K562 (cell line): ENCODE measurements at regions not wholly inside any gene's neighbourhood (a gene's known extent, or its start where the extent isn't known, plus 50 kb on each side); places are given as distances from the start of the nearest gene placed in this dataset.

Source experiments
- ATAC-seq: fragments of 200-7000 bp; cut with Tn5 transposase; 3 replicates; pipeline ENCODE4 v1.9.1; 2020; ENCODE audit warnings: moderate library complexity
- BruUV-seq: library from RNA; stranded (reverse); fragments of 400-500 nt; replicated peaks from 2 replicates; lab custom pipeline; 2021; lab: Mats Ljungman, UMichigan
- CTCF ChIA-PET: fragments of 300-600 bp; formaldehyde crosslinking; extraction: SDS; loops from one replicate; lab custom pipeline; 2021; ENCODE audit warnings: low intra/inter-chr PET ratio; lab: Yijun Ruan, JAX
- POLR2A ChIA-PET: fragments of 300-600, 350-650 bp; sonication (Branson Sonifier 250); formaldehyde crosslinking; extraction: SDS; loops from one replicate; lab custom pipeline; 2021; ENCODE audit warnings: antibody characterized with exemption, inconsistent platforms; lab: Yijun Ruan, JAX
- DNase-seq, 4 experiments: peaks; one replicate each; pipeline versions ENCODE4 v3.0.0 to v3.0.0-alpha.2; 2011 to 2018; ENCODE audit warnings: low spot score in 3 of 4, mixed read lengths in 3 of 4; ENCODE audit errors: extremely low read depth in 1 of 4
- FAIRE-seq: peaks from 2 replicates; lab custom pipeline; 2011; peaks lifted over from hg19 to GRCh38; lab: Jason Lieb, UNC
- H2AFZ ChIP-seq: 2 replicates; pipeline ENCODE4 v1.6.0; 2011; ENCODE audit warnings: low read depth, low read length, control low read depth, inconsistent platforms
- H3K27ac ChIP-seq: fragments of 200-600 bp; 3 replicates; pipeline ENCODE4 v1.8.0; 2011; ENCODE audit warnings: low read depth, mild to moderate bottlenecking, control low read depth, inconsistent platforms, low read length, moderate library complexity, mixed read lengths; ENCODE audit errors: extremely low read depth
- H3K27me3 ChIP-seq, 2 experiments: fragments of 300-600 bp in 1 of 2; 2 replicates in 1 of 2; 3 replicates in 1 of 2; pipeline versions ENCODE4 v1.6.0 to v1.8.0; 2011; ENCODE audit warnings: inconsistent platforms in 2 of 2, low read length in 2 of 2, mild to moderate bottlenecking in 1 of 2, mixed read lengths in 1 of 2, moderate library complexity in 1 of 2; ENCODE audit not compliant: control insufficient read depth in 2 of 2, insufficient read depth in 2 of 2
- H3K36me3 ChIP-seq: fragments of 300-600 bp; 3 replicates; pipeline ENCODE4 v1.8.0; 2011; ENCODE audit warnings: mild to moderate bottlenecking, low read length, inconsistent platforms; ENCODE audit not compliant: control insufficient read depth, insufficient read depth
- H3K4me1 ChIP-seq, 2 experiments: fragments of 200-600 bp in 1 of 2; replicated peaks in 1 of 2; 2 replicates in 1 of 2; 3 replicates in 1 of 2; pipeline versions ENCODE4 v1.5.1 to v1.8.0; 2011; ENCODE audit warnings: inconsistent platforms in 2 of 2, low read length in 2 of 2, mild to moderate bottlenecking in 1 of 2, mixed read lengths in 1 of 2, moderate library complexity in 1 of 2; ENCODE audit not compliant: control insufficient read depth in 2 of 2, insufficient read depth in 2 of 2
- H3K4me2 ChIP-seq: 2 replicates; pipeline ENCODE4 v1.6.1; 2011; ENCODE audit warnings: low read length, control low read depth, inconsistent platforms, mixed read lengths; ENCODE audit not compliant: insufficient read depth
- H3K4me3 ChIP-seq: fragments of 200-600 bp; sonication (generic), shearing (Covaris generic); 2 replicates; pipeline ENCODE4 v1.5.1; 2016; ENCODE audit warnings: control low read depth, inconsistent platforms
- H3K79me2 ChIP-seq: fragments of 200-600 bp; 3 replicates; pipeline ENCODE4 v1.8.0; 2011; ENCODE audit warnings: low read length, inconsistent platforms; ENCODE audit not compliant: control insufficient read depth, insufficient read depth
- H3K9ac ChIP-seq, 2 experiments: 2 replicates each; pipeline versions ENCODE4 v1.6.0 to v1.6.1; 2011; ENCODE audit warnings: low read depth in 2 of 2, low read length in 2 of 2, control low read depth in 1 of 2, inconsistent platforms in 1 of 2, mild to moderate bottlenecking in 1 of 2, mixed read lengths in 1 of 2; ENCODE audit not compliant: insufficient read depth in 1 of 2
- H3K9me1 ChIP-seq: one replicate; pipeline ENCODE4 v1.6.0; 2011; ENCODE audit warnings: inconsistent platforms, mild to moderate bottlenecking, low read length, moderate library complexity; ENCODE audit not compliant: control insufficient read depth, insufficient read depth
- H3K9me3 ChIP-seq: replicated peaks from 2 replicates; pipeline ENCODE4 v1.5.1; 2011; ENCODE audit warnings: low read depth, low read length, inconsistent platforms; ENCODE audit not compliant: control insufficient read depth, insufficient read depth
- H4K20me1 ChIP-seq: replicated peaks from 2 replicates; pipeline ENCODE4 v1.6.1; 2011; ENCODE audit warnings: low read length, inconsistent platforms, mixed read lengths; ENCODE audit not compliant: control insufficient read depth, insufficient read depth
- CBX3 ChIP-seq, 2 experiments: IDR thresholded peaks; 1 replicate in 1 of 2; 2 replicates in 1 of 2; pipeline ENCODE4 v1.6.1; 2012; ENCODE audit warnings: inconsistent platforms in 2 of 2, low read length in 2 of 2, borderline replicate concordance in 1 of 2, control low read depth in 1 of 2
- ESRRA ChIP-seq: fragments of 450-650 bp; IDR thresholded peaks from 2 replicates; pipeline ENCODE4 v1.6.1; 2014; ENCODE audit warnings: low read depth, mild to moderate bottlenecking, moderate library complexity, borderline replicate concordance
- HES1 ChIP-seq: fragments of 450-650 bp; IDR thresholded peaks from 2 replicates; pipeline ENCODE4 v1.6.1; 2016; ENCODE audit warnings: low read depth, mild to moderate bottlenecking, moderate library complexity
- HIVEP1 ChIP-seq: fragments of 250-450 bp; sonication (Bioruptor Pico); IDR thresholded peaks from 2 replicates; pipeline ENCODE4 v1.4.0; 2020; ENCODE audit warnings: mild to moderate bottlenecking
- HNRNPL ChIP-seq: fragments of 200-400 bp; formaldehyde crosslinking; IDR thresholded peaks from 2 replicates; pipeline ENCODE4 v1.6.1; 2017; ENCODE audit warnings: low read depth, mild to moderate bottlenecking, low read length
- HSF4 ChIP-seq: fragments of 250-450 bp; sonication (Bioruptor Pico); IDR thresholded peaks from 2 replicates; pipeline ENCODE4 v2.1.2; 2022; ENCODE audit warnings: mild to moderate bottlenecking, moderate library complexity, borderline replicate concordance
- JUND ChIP-seq, 2 experiments: IDR thresholded peaks; 2 replicates in 1 of 2; 3 replicates in 1 of 2; pipeline ENCODE4 v1.6.1; 2011; ENCODE audit warnings: borderline replicate concordance in 2 of 2, low read depth in 2 of 2, low read length in 2 of 2, improper control_type of control experiment in 1 of 2, missing biosample characterization in 1 of 2, missing genetic modification characterization in 1 of 2, missing genetic modification reagents in 1 of 2
- MED1 ChIP-seq: sonication (generic); formaldehyde crosslinking; IDR thresholded peaks from 2 replicates; pipeline ENCODE4 v1.8.1; 2023; ENCODE audit warnings: missing genetic modification reagents, borderline replicate concordance
- MTA3 ChIP-seq: fragments of 450-650 bp; formaldehyde crosslinking; IDR thresholded peaks from 2 replicates; pipeline ENCODE4 v1.6.1; 2017; ENCODE audit warnings: mild to moderate bottlenecking, borderline replicate concordance
- RBM22 ChIP-seq: fragments of 200-400 bp; formaldehyde crosslinking; IDR thresholded peaks from 2 replicates; pipeline ENCODE4 v1.6.1; 2018; ENCODE audit warnings: low read length, low read depth; ENCODE audit not compliant: poor library complexity, severe bottlenecking
- SAP30 ChIP-seq: fragments of 200-600 bp; sonication (generic); IDR thresholded peaks from 2 replicates; pipeline ENCODE4 v1.6.1; 2012; ENCODE audit warnings: borderline replicate concordance, low read depth, mild to moderate bottlenecking, moderate library complexity, low read length, control low read depth, inconsistent platforms; ENCODE audit not compliant: insufficient read depth, poor library complexity, severe bottlenecking
- TAF7 ChIP-seq: fragments of 450-650 bp; IDR thresholded peaks from 2 replicates; pipeline ENCODE4 v1.6.1; 2016; ENCODE audit warnings: missing genetic modification characterization, missing compliant biosample characterization
- ZBTB5 ChIP-seq: fragments of 450-650 bp; IDR thresholded peaks from 2 replicates; pipeline ENCODE4 v1.6.1; 2017; ENCODE audit warnings: antibody characterized with exemption
- ZFPM2 ChIP-seq: fragments of 250-450 bp; sonication (Bioruptor Pico); IDR thresholded peaks from 2 replicates; pipeline ENCODE4 v1.5.1; 2022; ENCODE audit warnings: mild to moderate bottlenecking
- ZKSCAN3 ChIP-seq: fragments of 250-450 bp; sonication (Bioruptor Pico); IDR thresholded peaks from 2 replicates; pipeline ENCODE4 v1.4.0; 2020
- ZNF239 ChIP-seq: fragments of 250-450 bp; sonication (Bioruptor Pico); IDR thresholded peaks from 2 replicates; pipeline ENCODE4 v1.4.0; 2020; ENCODE audit warnings: mild to moderate bottlenecking
- ZNF277 ChIP-seq: fragments of 250-450 bp; sonication (Bioruptor Pico); IDR thresholded peaks from 2 replicates; pipeline ENCODE4 v1.8.0; 2022; ENCODE audit warnings: inconsistent platforms, mild to moderate bottlenecking, moderate library complexity, borderline replicate concordance
- WGBS: fragments of 100-300 bp; shearing (Covaris generic); methylation state at CpG from one replicate; pipeline ENCODE4 v1.1.6; 2016; ENCODE audit warnings: low coverage, mixed read lengths; ENCODE audit not compliant: insufficient coverage; ENCODE audit errors: missing lambda C conversion rate; 5-methylcytosine and 5-hydroxymethylcytosine counted together
- in situ Hi-C: fragments of 300-500 bp; cut with MboI; formaldehyde crosslinking; loops from 4 replicates; pipeline ENCODE4 v1.15.0; 2018; ENCODE audit warnings: inconsistent platforms, mixed read lengths
- intact Hi-C: fragments of 100-400 bp; cut with micrococcal nuclease; formaldehyde crosslinking; loops from 2 replicates; pipeline ENCODE4 v1.14.2; 2022

- Histone ChIP-seq H3K9ac (no peak overlapping the region), H3K4me1 (no peaks in the 10 kb centered on the region), H2AFZ (no peak overlapping the region), H3K4me3 (no peak overlapping the region), H3K4me2 (no peak overlapping the region), H3K27me3 (no peaks in the 10 kb centered on the region), H3K9me1 (no peaks in the 10 kb centered on the region), H3K79me2 (no peaks in the 10 kb centered on the region), H3K9me3 (no peaks in the 10 kb centered on the region), H3K27ac (no peak overlapping the region), H3K36me3 (no peaks in the 10 kb centered on the region), H4K20me1 (no peaks in the 10 kb centered on the region)
- POLR2A ChIA-PET, result no interaction called here
- no TSS peak for BruUV-seq
- in situ Hi-C loops, result no loop called here
- CTCF ChIA-PET, result no interaction called here
- DNase-seq (no peak), FAIRE-seq (no peak), ATAC-seq (no peak)
- intact Hi-C loops, result no loop called here
- 0% methylated on average over 4 of the region's 4 CpGs for WGBS
- no peak for TF ChIP-seq ESRRA
- TF ChIP-seq JUND (IDR thresholded peaks at IDR 0.05; ENCODE audit: borderline replicate concordance, low read depth, low read length), result no peak
- TF ChIP-seq JUND (tag; IDR thresholded peaks at IDR 0.05; ENCODE audit: borderline replicate concordance, low read depth, low read length), result no peak
- TF ChIP-seq TAF7 (tag), result no peak
- TF ChIP-seq ZBTB5, result no peak
- TF ChIP-seq MED1 (CRISPR knock-in tag), result no peak
- TF ChIP-seq SAP30, result no peak
- no peak for TF ChIP-seq HIVEP1 (CRISPR knock-in tag)
- no peak for TF ChIP-seq CBX3 (IDR thresholded peaks at IDR 0.05; ENCODE audit: borderline replicate concordance in 1 of 2, low read length in 2 of 2)
- no peak for TF ChIP-seq MTA3
- TF ChIP-seq HNRNPL, result no peak
- TF ChIP-seq ZNF239 (CRISPR knock-in tag), result no peak
- TF ChIP-seq HSF4 (CRISPR knock-in tag), result no peak
- TF ChIP-seq HES1, result no peak
- TF ChIP-seq ZKSCAN3 (CRISPR knock-in tag), result no peak
- TF ChIP-seq ZNF277, result no peak
- TF ChIP-seq ZFPM2 (CRISPR knock-in tag), result no peak
- TF ChIP-seq RBM22, result no peak
Observed at GRCh38 chr2:19571773-19572172, 213.3 kb upstream of the OSR1 start.
